Inflammatory macrophage treated with lipopolysaccharide for 4 hours (primary cell): ENCODE measurements at regions not wholly inside any gene's neighbourhood (a gene's known extent, or its start where the extent isn't known, plus 50 kb on each side); places are given as distances from the start of the nearest gene placed in this dataset.
"Not testable (repeated sequence)": the region's sequence is repeated elsewhere in the genome, so short reads cannot be mapped to it uniquely, and the experiment has no call there.

Experiments used
- DNase-seq: peaks from one replicate; pipeline ENCODE4 v3.0.0-alpha.2; 2020

- DNase-seq: no peak
Observed at GRCh38 chr7:88610942-88611341, 148.6 kb upstream of the ZNF804B start.

GRCh38 chr7:88600695-88601094 is 158.8 kb upstream of the ZNF804B start:
- no peak for DNase-seq

- DNase-seq: no peak
Observed at GRCh38 chr7:88599528-88599927, 160.0 kb upstream of the ZNF804B start.

GRCh38 chr7:88597941-88598425 is 161.5 kb upstream of the ZNF804B start:
- DNase-seq: no peak

GRCh38 chr7:88590963-88591362 is 168.5 kb upstream of the ZNF804B start:
- no peak for DNase-seq

GRCh38 chr7:88589927-88590326 is 169.6 kb upstream of the ZNF804B start:
- DNase-seq: no peak

GRCh38 chr7:88586890-88587289 is 172.6 kb upstream of the ZNF804B start:
- DNase-seq: no peak

- DNase-seq: peak; percentile 16
Observed at GRCh38 chr7:88586219-88586618, 173.3 kb upstream of the ZNF804B start.

- DNase-seq: no peak
Observed at GRCh38 chr7:88576720-88577119, 182.8 kb upstream of the ZNF804B start.

- DNase-seq: no peak
Observed at GRCh38 chr7:88566162-88566729, 193.3 kb upstream of the ZNF804B start.

GRCh38 chr7:88565401-88565800 is 194.1 kb upstream of the ZNF804B start:
- no peak for DNase-seq

GRCh38 chr7:88556441-88556840 is 203.1 kb upstream of the ZNF804B start:
- DNase-seq: not testable (repeated sequence)

- not testable (repeated sequence) for DNase-seq
Observed at GRCh38 chr7:88554847-88555246, 204.7 kb upstream of the ZNF804B start.

- no peak for DNase-seq
Observed at GRCh38 chr7:88548399-88548798, 211.1 kb upstream of the ZNF804B start.

- DNase-seq: peak; percentile 36
Observed at GRCh38 chr7:88546808-88547207, 212.7 kb upstream of the ZNF804B start.

- no peak for DNase-seq
Observed at GRCh38 chr7:88545663-88546062, 213.8 kb upstream of the ZNF804B start.

GRCh38 chr7:88540012-88540411 is 219.5 kb upstream of the ZNF804B start:
- DNase-seq: no peak

- no peak for DNase-seq
Observed at GRCh38 chr7:88539518-88539917, 220.0 kb upstream of the ZNF804B start.

GRCh38 chr7:88523645-88524044 is 217.0 kb upstream of the STEAP4 start:
- no peak for DNase-seq

GRCh38 chr7:88522771-88523293 is 216.1 kb upstream of the STEAP4 start:
- no peak for DNase-seq

GRCh38 chr7:88516429-88516828 is 209.7 kb upstream of the STEAP4 start:
- DNase-seq: no peak

- no peak for DNase-seq
Observed at GRCh38 chr7:88515301-88515700, 208.6 kb upstream of the STEAP4 start.

- no peak for DNase-seq
Observed at GRCh38 chr7:88509341-88509740, 202.6 kb upstream of the STEAP4 start.

GRCh38 chr7:88500131-88500530 is 193.4 kb upstream of the STEAP4 start:
- no peak for DNase-seq
